ENCODE measurements at regions not wholly inside any gene's neighbourhood (a gene's known extent, or its start where the extent isn't known, plus 50 kb on each side); places are given as distances from the start of the nearest gene placed in this dataset.

DNA sequence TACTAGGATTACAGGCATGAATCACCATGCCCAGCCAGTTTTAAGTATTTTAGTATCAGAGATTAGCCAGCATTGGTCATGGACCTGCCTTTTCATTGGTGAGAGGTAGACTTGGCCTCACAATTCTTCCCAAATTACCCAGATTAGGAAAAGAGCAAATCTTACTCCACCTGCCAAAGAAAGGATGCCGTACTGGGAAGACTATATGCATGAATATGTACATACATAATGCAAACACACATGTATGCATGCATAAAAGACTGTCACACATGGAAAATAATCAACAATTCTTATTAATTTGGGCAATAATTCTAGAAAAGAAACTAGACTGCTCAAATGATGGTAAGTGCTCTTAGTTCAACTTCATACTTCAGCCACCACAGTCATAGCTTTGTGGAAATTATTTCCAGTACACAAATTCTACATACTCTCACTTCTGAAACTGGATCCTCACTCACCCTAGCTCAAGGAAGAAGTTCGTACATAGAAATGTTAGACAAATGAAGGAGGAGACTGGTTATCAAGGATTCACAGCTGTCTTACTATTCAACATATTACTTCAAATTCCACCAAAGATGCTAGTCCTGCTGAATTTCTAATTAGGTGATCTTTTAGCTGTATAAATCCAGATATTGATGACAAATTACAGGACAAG lies 73.7 kb downstream of the MINAR2 start:
- DNase-seq = no peak

DNA sequence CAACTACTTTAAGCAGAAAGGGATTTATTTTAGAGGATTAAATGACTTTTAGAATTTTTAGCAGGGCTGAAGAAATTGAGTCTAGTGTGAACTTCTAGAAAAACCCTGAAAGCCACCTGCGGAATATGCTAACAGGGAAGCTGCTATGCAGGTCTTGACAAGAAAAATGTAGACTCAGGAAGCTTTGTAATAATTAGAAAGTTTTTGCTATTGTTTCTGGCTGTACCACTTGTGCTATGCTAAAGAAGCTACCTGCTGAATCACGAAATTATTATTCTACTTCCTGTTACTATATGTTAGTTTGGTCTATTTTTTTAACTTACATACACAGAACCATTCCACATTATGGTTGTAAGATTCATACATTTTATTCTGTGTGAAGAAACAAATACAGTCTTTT lies 74.0 kb upstream of the CHSY3 start:
- no peak for DNase-seq

DNA sequence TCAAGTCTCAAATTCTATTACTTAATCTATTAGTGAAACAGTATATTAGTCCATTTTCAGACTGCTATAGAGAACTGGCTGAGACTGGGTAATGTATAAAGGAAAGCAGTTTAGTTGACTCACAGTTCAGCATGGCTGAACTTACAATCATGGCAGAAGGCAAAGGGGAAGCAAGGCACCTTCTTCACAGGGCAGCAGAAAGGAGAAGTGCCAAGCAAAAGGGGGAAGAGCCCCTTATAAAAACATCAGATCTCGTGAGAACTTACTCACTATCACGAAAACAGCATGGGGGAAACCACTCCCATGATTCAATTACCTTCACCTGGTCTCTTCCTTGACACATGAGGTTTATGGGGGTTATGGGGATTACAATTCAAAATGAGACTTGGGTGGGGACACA lies 67.9 kb upstream of the CHSY3 start:
- no peak for DNase-seq

DNA sequence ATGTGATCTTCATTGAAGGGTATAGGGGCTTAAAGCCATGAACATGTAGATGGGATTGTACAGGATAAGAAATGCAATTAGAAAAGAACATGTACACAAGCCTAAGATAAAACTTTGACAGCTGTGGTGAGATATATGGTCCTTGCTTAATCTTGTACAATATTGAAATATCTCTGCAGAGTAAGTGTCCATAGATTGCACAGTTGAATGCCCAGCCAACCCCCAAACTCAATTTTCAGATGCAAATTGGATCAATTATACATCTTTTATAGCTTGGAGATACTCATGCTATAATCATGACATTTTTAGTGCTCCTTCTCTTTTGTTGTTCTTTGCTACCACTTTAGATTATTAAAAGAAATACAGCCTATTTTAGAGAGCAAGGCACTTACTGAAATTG lies 59.5 kb upstream of the CHSY3 start:
- DNase-seq = no peak

DNA sequence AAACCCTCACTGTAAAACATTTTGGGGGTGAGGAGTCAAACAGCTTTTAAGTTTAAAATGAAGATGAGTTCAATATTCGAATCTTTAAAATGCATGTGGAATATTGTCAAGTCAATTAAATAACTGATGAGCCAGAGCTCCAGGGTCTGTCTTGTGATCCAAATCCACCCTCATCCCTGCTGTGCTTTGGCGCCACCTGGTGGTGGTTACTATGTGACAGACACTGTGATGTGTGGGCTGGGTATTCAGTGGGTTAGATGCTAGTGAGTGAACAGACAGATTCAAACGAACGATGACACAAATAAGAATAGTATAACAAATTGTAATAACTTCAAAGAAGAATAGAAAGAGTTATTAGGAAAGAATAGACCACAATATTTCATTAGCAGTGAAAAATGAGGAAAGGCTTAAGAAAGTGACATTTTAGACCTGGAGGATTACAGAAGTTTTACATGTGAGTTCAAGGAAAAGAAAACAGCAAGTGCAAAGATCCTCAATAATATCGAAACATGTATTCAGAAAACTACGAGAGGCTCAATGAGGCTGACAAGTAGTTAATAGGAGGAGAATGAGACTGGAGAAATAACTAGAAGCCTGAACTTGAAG lies 51.4 kb upstream of the CHSY3 start:
- DNase-seq = peak; percentile 23

DNA sequence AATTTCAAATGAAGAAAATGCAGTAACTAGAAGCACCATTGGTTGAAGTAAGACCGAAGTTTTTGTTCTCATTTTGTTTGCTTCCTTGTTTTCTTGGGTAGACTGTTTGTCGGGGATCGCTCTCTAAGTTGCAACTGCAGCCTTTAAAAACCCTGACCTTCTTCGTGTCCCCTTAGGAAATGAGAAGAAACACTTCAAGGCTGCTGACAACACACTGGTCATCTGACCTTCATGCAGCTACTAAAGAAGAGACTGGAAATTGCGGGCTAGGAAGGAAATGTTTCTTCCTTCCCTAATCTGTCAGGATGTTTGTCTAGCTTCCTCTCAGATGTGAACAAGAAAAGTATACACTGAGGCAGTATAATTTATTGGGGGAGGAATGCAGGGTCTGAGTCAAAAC lies 50.7 kb upstream of the CHSY3 start:
- DNase-seq = no peak
